ENCODE measurements at regions not wholly inside any gene's neighbourhood (a gene's known extent, or its start where the extent isn't known, plus 50 kb on each side); places are given as distances from the start of the nearest gene placed in this dataset.

- no peak for TF ChIP-seq CTCF (IDR thresholded peaks at IDR 0.05; ENCODE audit: low read depth, low read length, missing control alignments)
- in situ Hi-C loops (cut with HindIII; ENCODE audit: low pct_ligation_motif_present, low sequenced_read_pairs): no loop called here
- no peaks in the 10 kb centered on the region for H3K27me3 ChIP-seq (replicated peaks)
- H3K4me3 ChIP-seq (ENCODE audit: low read depth, low read length): no peak overlapping the region
- no peak for DNase-seq
- no peaks in the 10 kb centered on the region for H3K36me3 ChIP-seq (replicated peaks)
- H3K27ac ChIP-seq: peak overlapping the region; percentile 75
These were observed 394.9 kb upstream of the EPHA3 start for GRCh38 chr3:88712552-88712951.

- Histone ChIP-seq H3K36me3 (replicated peaks) (no peaks in the 10 kb centered on the region), H3K27me3 (replicated peaks) (no peaks in the 10 kb centered on the region), H3K4me3 (ENCODE audit: low read depth, low read length) (no peak overlapping the region), H3K27ac (peak overlapping the region; percentile 75)
- in situ Hi-C loops (cut with HindIII; ENCODE audit: low pct_ligation_motif_present, low sequenced_read_pairs): no loop called here
- no peak for TF ChIP-seq CTCF (IDR thresholded peaks at IDR 0.05; ENCODE audit: low read depth, low read length, missing control alignments)
- peak; percentile 83 for DNase-seq
These were observed 394.2 kb upstream of the EPHA3 start for GRCh38 chr3:88713233-88713691.

GRCh38 chr3:88725440-88726165 is 381.8 kb upstream of the EPHA3 start:
- H3K4me3 ChIP-seq (ENCODE audit: low read depth, low read length): no peak overlapping the region
- DNase-seq: no peak
- in situ Hi-C loops (cut with HindIII; ENCODE audit: low pct_ligation_motif_present, low sequenced_read_pairs): no loop called here
- no peaks in the 10 kb centered on the region for H3K36me3 ChIP-seq (replicated peaks)
- no peak overlapping the region for H3K27ac ChIP-seq
- H3K27me3 ChIP-seq (replicated peaks): no peaks in the 10 kb centered on the region
- no peak for TF ChIP-seq CTCF (IDR thresholded peaks at IDR 0.05; ENCODE audit: low read depth, low read length, missing control alignments)

- DNase-seq: no peak
- no peak overlapping the region for H3K4me3 ChIP-seq (ENCODE audit: low read depth, low read length)
- no peak overlapping the region for H3K27ac ChIP-seq
- no peaks in the 10 kb centered on the region for H3K36me3 ChIP-seq (replicated peaks)
- no peak for TF ChIP-seq CTCF (IDR thresholded peaks at IDR 0.05; ENCODE audit: low read depth, low read length, missing control alignments)
- no peaks in the 10 kb centered on the region for H3K27me3 ChIP-seq (replicated peaks)
- in situ Hi-C loops (cut with HindIII; ENCODE audit: low pct_ligation_motif_present, low sequenced_read_pairs): no loop called here
These were observed 375.2 kb upstream of the EPHA3 start for GRCh38 chr3:88732186-88732585.

GRCh38 chr3:88742106-88742505 is 365.3 kb upstream of the EPHA3 start:
- Histone ChIP-seq H3K27ac (no peak overlapping the region), H3K27me3 (replicated peaks) (no peaks in the 10 kb centered on the region), H3K4me3 (ENCODE audit: low read depth, low read length) (no peak overlapping the region), H3K36me3 (replicated peaks) (no peaks in the 10 kb centered on the region)
- DNase-seq: no peak
- in situ Hi-C loops (cut with HindIII; ENCODE audit: low pct_ligation_motif_present, low sequenced_read_pairs): no loop called here
- TF ChIP-seq CTCF (IDR thresholded peaks at IDR 0.05; ENCODE audit: low read depth, low read length, missing control alignments): no peak

Data from brain microvascular endothelial cell (primary cell).